H1 (cell line): ENCODE measurements at regions not wholly inside any gene's neighbourhood (a gene's known extent, or its start where the extent isn't known, plus 50 kb on each side); places are given as distances from the start of the nearest gene placed in this dataset.

Experiments used
- PHF8 ChIP-seq: fragments of 200-600 bp; sonication (generic); conservative IDR thresholded peaks from 2 replicates; pipeline ENCODE4 v1.7.1; 2012; ENCODE audit warnings: low read depth, mild to moderate bottlenecking, inconsistent platforms, low read length, moderate library complexity
- TF ChIP-seq, protein P1 (sequence below): IDR thresholded peaks from 2 replicates; pipeline ENCODE4 v1.6.1; 2012; ENCODE audit warnings: low read length, inconsistent platforms

DNA sequence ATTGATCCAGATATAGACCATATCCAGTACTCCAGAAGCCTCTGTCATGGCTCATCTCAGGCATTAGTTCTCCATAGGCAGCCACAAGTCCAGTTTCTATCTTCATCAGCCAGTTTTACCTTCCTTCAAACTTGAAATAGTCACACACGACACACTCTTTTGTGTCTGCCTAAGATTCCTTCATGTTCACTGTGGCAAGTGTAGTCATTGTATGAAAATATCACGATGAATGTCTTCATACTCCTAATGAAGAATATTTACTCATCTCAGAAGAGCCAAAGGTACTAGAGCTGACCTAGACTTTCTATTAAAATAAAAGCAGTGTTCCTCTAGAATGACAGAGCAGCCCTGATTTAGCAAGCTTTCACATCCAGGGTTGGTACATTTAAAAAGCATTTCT is 230.7 kb downstream of the SNX13 start (continued):
- TF ChIP-seq, protein P1, sequence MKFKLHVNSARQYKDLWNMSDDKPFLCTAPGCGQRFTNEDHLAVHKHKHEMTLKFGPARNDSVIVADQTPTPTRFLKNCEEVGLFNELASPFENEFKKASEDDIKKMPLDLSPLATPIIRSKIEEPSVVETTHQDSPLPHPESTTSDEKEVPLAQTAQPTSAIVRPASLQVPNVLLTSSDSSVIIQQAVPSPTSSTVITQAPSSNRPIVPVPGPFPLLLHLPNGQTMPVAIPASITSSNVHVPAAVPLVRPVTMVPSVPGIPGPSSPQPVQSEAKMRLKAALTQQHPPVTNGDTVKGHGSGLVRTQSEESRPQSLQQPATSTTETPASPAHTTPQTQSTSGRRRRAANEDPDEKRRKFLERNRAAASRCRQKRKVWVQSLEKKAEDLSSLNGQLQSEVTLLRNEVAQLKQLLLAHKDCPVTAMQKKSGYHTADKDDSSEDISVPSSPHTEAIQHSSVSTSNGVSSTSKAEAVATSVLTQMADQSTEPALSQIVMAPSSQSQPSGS: no peak
- no peak for TF ChIP-seq PHF8
